A673 (cell line): ENCODE measurements at regions not wholly inside any gene's neighbourhood (a gene's known extent, or its start where the extent isn't known, plus 50 kb on each side); places are given as distances from the start of the nearest gene placed in this dataset.
A peak's percentile ranks its signal among the peaks of the same experiment; 100 is the strongest.
"Not testable (repeated sequence)": the region's sequence is repeated elsewhere in the genome, so short reads cannot be mapped to it uniquely, and the experiment has no call there.

Experiments used
- BruUV-seq: library from RNA; stranded (reverse); fragments of 400-500 nt; replicated peaks from 2 replicates; lab custom pipeline; 2021; lab: Mats Ljungman, UMichigan
- CTCF ChIA-PET: fragments of 300-600 bp; sonication (Branson Sonifier 250); formaldehyde crosslinking; loops from one replicate; lab custom pipeline; 2022; ENCODE audit warnings: antibody characterized with exemption; lab: Charles Lee
- POLR2A ChIA-PET: fragments of 300-600 bp; sonication (Branson Sonifier 250); formaldehyde crosslinking; loops from one replicate; lab custom pipeline; 2022; ENCODE audit warnings: antibody characterized with exemption; ENCODE audit not compliant: low non-redundant PET; lab: Charles Lee
- DNase-seq: peaks from one replicate; pipeline ENCODE4 v3.0.0-alpha.2; 2015; ENCODE audit warnings: low spot score
- H3K27ac ChIP-seq: fragments of 200-600 bp; sonication (generic); 2 replicates; pipeline ENCODE4 v1.5.1; 2016; ENCODE audit warnings: mixed run types, low read depth, mild to moderate bottlenecking, mixed read lengths, antibody characterized with exemption, low read length; ENCODE audit not compliant: poor library complexity, severe bottlenecking
- H3K27me3 ChIP-seq: fragments of 200-600 bp; sonication (generic); replicated peaks from 2 replicates; pipeline ENCODE4 v1.6.1; 2017; ENCODE audit warnings: mixed run types, low read depth, mild to moderate bottlenecking, mixed read lengths, antibody characterized with exemption, low read length; ENCODE audit not compliant: insufficient read depth, poor library complexity
- H3K36me3 ChIP-seq: fragments of 200-600 bp; sonication (generic); 2 replicates; pipeline ENCODE4 v1.6.1; 2016; ENCODE audit warnings: mixed run types, mild to moderate bottlenecking, mixed read lengths, antibody characterized with exemption, low read length; ENCODE audit not compliant: insufficient read depth, poor library complexity, severe bottlenecking
- H3K4me1 ChIP-seq: fragments of 200-600 bp; sonication (generic); 2 replicates; pipeline ENCODE4 v1.6.1; 2017; ENCODE audit warnings: mixed run types, mild to moderate bottlenecking, mixed read lengths, antibody characterized with exemption, low read length; ENCODE audit not compliant: insufficient read depth, poor library complexity, severe bottlenecking
- H3K4me3 ChIP-seq: fragments of 200-600 bp; sonication (generic); 2 replicates; pipeline ENCODE4 v1.5.1; 2016; ENCODE audit warnings: low read depth, mixed run types, mild to moderate bottlenecking, mixed read lengths, low read length; ENCODE audit not compliant: poor library complexity, severe bottlenecking
- H3K9me3 ChIP-seq: fragments of 200-600 bp; sonication (generic); 2 replicates; pipeline ENCODE4 v1.6.1; 2016; ENCODE audit warnings: mixed run types, low read depth, mild to moderate bottlenecking, mixed read lengths, antibody characterized with exemption, low read length; ENCODE audit not compliant: poor library complexity, severe bottlenecking
- EZH2 ChIP-seq: fragments of 200-600 bp; sonication (generic); IDR thresholded peaks from 2 replicates; pipeline ENCODE4 v1.6.1; 2017; ENCODE audit warnings: borderline replicate concordance, low read depth, mild to moderate bottlenecking, mixed read lengths, antibody characterized with exemption, low read length; ENCODE audit not compliant: poor library complexity, severe bottlenecking
- intact Hi-C: fragments of 100-400 bp; cut with micrococcal nuclease; formaldehyde crosslinking; loops from one replicate; pipeline ENCODE4 v1.10.0; 2022; ENCODE audit not compliant: unreplicated experiment
- TF ChIP-seq, protein P1 (sequence below): fragments of 300-800, 200-600 bp; sonication (generic); conservative IDR thresholded peaks from 2 replicates; pipeline ENCODE4 v1.5.1; 2017; ENCODE audit warnings: low read depth, mild to moderate bottlenecking, antibody characterized with exemption, low read length, moderate library complexity, mixed read lengths

DNA sequence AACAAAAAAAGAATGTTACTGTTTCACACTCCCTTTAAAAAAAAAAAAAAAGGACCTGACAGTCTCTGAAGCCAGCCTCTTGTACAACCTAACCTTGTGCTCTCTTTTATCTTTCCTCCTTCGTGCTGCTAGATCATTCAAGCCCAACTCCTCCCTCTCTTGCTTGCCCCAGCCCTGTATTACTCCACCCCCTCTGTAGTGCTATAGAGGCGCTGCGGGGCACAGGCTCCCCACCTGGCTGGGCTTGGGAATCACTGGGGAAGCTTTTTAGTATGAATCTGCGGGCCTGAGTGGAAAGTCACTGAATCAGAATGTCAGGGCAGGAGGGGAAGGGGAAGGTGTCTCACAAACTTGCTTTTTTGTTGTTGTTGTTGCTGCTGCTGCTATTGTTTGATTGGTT, 383.7 kb upstream of the CAMK1G start:
- ChIA-PET CTCF (no interaction called here), POLR2A (no interaction called here)
- Histone ChIP-seq H3K36me3 (no peaks in the 10 kb centered on the region), H3K27me3 (peaks cover 26% of the 10 kb centered on the region), H3K27ac (no peak overlapping the region), H3K4me1 (no peaks in the 10 kb centered on the region), H3K4me3 (no peak overlapping the region), H3K9me3 (peaks cover 16% of the 10 kb centered on the region)
- intact Hi-C loops = loop anchor here (5.0 to 10.0 kb wide), 4 partner anchors 125 to 495 kb away; no protein-coding TSS in a partner anchor
- peak; percentile 22 for DNase-seq
- TF ChIP-seq EZH2 = no peak
- TF ChIP-seq, protein P1, sequence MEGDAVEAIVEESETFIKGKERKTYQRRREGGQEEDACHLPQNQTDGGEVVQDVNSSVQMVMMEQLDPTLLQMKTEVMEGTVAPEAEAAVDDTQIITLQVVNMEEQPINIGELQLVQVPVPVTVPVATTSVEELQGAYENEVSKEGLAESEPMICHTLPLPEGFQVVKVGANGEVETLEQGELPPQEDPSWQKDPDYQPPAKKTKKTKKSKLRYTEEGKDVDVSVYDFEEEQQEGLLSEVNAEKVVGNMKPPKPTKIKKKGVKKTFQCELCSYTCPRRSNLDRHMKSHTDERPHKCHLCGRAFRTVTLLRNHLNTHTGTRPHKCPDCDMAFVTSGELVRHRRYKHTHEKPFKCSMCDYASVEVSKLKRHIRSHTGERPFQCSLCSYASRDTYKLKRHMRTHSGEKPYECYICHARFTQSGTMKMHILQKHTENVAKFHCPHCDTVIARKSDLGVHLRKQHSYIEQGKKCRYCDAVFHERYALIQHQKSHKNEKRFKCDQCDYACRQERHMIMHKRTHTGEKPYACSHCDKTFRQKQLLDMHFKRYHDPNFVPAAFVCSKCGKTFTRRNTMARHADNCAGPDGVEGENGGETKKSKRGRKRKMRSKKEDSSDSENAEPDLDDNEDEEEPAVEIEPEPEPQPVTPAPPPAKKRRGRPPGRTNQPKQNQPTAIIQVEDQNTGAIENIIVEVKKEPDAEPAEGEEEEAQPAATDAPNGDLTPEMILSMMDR = no peak
- BruUV-seq = no TSS peak

DNA sequence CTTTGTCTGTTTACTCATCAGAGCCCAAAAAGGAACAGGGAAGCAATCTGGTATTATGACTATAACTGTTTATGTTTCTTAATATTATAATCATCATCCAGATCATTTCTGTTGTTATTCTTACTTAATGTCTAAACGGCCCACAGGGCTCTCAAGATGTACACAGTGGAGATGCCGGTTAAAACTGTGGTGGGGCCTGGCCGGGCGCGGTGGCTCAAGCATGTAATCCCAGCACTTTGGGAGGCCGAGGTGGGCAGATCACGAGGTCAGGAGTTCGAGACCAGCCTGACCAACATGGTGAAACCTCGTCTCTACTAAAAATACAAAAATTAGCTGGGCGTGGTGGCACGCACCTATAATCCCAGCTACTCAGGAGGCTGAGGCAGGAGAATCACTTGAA, 381.2 kb upstream of the CAMK1G start:
- H3K4me1 ChIP-seq, H3K4me3 ChIP-seq, DNase-seq, POLR2A ChIA-PET, H3K27ac ChIP-seq, BruUV-seq, H3K36me3 ChIP-seq, H3K9me3 ChIP-seq: not testable (repeated sequence)
- intact Hi-C loops = loop anchor here (2.0 to 10.0 kb wide), 5 partner anchors 128 to 492 kb away; no protein-coding TSS in a partner anchor
- H3K27me3 ChIP-seq = peaks cover 47% of the 10 kb centered on the region
- CTCF ChIA-PET = interaction anchor here (0.9 to 1.4 kb wide), 2 partner anchors 46 to 364 kb away, joined by 3 read pairs; no protein-coding TSS in a partner anchor

DNA sequence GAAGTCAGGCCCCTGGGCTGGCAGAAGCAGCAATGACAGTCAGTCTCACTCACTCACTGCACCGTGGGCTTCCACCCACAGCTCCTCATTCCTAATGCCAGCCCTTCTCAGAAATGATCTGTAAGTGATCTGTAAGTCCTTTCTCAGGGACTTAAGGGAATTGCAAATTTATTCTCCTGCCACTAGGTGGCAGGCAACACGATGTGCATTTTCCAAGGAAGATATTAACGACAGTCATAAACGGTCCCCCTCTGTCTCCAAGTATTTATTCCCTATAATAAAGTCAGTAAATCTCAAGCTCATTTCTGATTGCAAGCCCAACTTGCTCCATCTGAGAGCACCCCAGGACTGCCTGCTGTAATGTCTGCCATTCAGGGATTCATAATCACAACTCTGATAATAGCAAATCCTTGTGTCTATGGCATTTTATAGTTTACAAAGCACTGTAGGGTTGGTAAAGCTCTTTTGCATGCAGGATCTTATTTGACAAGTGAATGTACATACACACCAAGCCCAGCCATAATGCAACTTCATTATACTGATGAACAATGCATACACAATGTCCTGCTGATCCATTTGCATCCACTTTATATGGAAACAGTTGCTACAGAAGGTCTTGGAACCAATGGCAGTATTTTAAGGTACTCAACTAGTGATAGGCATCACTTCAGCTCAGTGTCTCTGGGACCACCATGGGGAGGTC, 380.5 kb upstream of the CAMK1G start:
- no peak for TF ChIP-seq EZH2
- TF ChIP-seq, protein P1 = peak; percentile 78
- peak; percentile 75 for DNase-seq
- peaks cover 53% of the 10 kb centered on the region for H3K27me3 ChIP-seq
- no peak overlapping the region for H3K27ac ChIP-seq
- no peaks in the 10 kb centered on the region for H3K9me3 ChIP-seq
- POLR2A ChIA-PET = no interaction called here
- BruUV-seq = no TSS peak
- H3K4me1 ChIP-seq = no peaks in the 10 kb centered on the region
- CTCF ChIA-PET = interaction anchor here (0.6 to 1.4 kb wide), 3 partner anchors 45 to 363 kb away, joined by 3 read pairs; no protein-coding TSS in a partner anchor
- intact Hi-C loops = loop anchor here (2.0 to 10.0 kb wide), 5 partner anchors 128 to 492 kb away; no protein-coding TSS in a partner anchor
- H3K4me3 ChIP-seq = no peak overlapping the region
- H3K36me3 ChIP-seq = no peaks in the 10 kb centered on the region
